ENCODE measurements at regions not wholly inside any gene's neighbourhood (a gene's known extent, or its start where the extent isn't known, plus 50 kb on each side); places are given as distances from the start of the nearest gene placed in this dataset.

- Histone ChIP-seq H3K27me3 (no peaks in the 10 kb centered on the region), H3K4me1 (no peaks in the 10 kb centered on the region), H3K9me3 (replicated peaks) (no peaks in the 10 kb centered on the region), H3K36me3 (no peaks in the 10 kb centered on the region), H3K27ac (no peak overlapping the region), H3K4me3 (no peak overlapping the region)
- DNase-seq, result no peak
These were observed 646.7 kb downstream of the TLL1 start for GRCh38 chr4:166519774-166520173.

- no peaks in the 10 kb centered on the region for H3K36me3 ChIP-seq
- H3K27me3 ChIP-seq, result no peaks in the 10 kb centered on the region
- peak; percentile 6 to 20 for DNase-seq
- no peaks in the 10 kb centered on the region for H3K4me1 ChIP-seq
- H3K27ac ChIP-seq, result no peak overlapping the region
- no peak overlapping the region for H3K4me3 ChIP-seq
- H3K9me3 ChIP-seq (replicated peaks), result no peaks in the 10 kb centered on the region
These were observed 654.5 kb downstream of the TLL1 start for GRCh38 chr4:166527500-166527899.

GRCh38 chr4:166531703-166532102 is 658.7 kb downstream of the TLL1 start:
- Histone ChIP-seq H3K4me3 (no peak overlapping the region), H3K27me3 (no peaks in the 10 kb centered on the region), H3K4me1 (no peaks in the 10 kb centered on the region), H3K27ac (no peak overlapping the region), H3K36me3 (no peaks in the 10 kb centered on the region), H3K9me3 (replicated peaks) (no peaks in the 10 kb centered on the region)
- no peak for DNase-seq

- no peaks in the 10 kb centered on the region for H3K36me3 ChIP-seq
- H3K27ac ChIP-seq, result no peak overlapping the region
- no peak overlapping the region for H3K4me3 ChIP-seq
- no peaks in the 10 kb centered on the region for H3K4me1 ChIP-seq
- no peaks in the 10 kb centered on the region for H3K27me3 ChIP-seq
- no peak for DNase-seq
- H3K9me3 ChIP-seq (replicated peaks), result no peaks in the 10 kb centered on the region
These were observed 662.8 kb downstream of the TLL1 start for GRCh38 chr4:166535865-166536264.

GRCh38 chr4:166538491-166539005 is 665.5 kb downstream of the TLL1 start:
- H3K4me3 ChIP-seq, result no peak overlapping the region
- no peak overlapping the region for H3K27ac ChIP-seq
- H3K4me1 ChIP-seq, result no peaks in the 10 kb centered on the region
- no peaks in the 10 kb centered on the region for H3K27me3 ChIP-seq
- DNase-seq, result no peak
- H3K9me3 ChIP-seq (replicated peaks), result no peaks in the 10 kb centered on the region
- H3K36me3 ChIP-seq, result no peaks in the 10 kb centered on the region

- no peak overlapping the region for H3K27ac ChIP-seq
- no peaks in the 10 kb centered on the region for H3K9me3 ChIP-seq (replicated peaks)
- no peaks in the 10 kb centered on the region for H3K27me3 ChIP-seq
- H3K36me3 ChIP-seq, result no peaks in the 10 kb centered on the region
- H3K4me1 ChIP-seq, result no peaks in the 10 kb centered on the region
- no peak overlapping the region for H3K4me3 ChIP-seq
- no peak for DNase-seq
These were observed 673.0 kb downstream of the TLL1 start for GRCh38 chr4:166546009-166546408.

- no peaks in the 10 kb centered on the region for H3K27me3 ChIP-seq
- no peak overlapping the region for H3K4me3 ChIP-seq
- H3K9me3 ChIP-seq (replicated peaks), result no peaks in the 10 kb centered on the region
- H3K27ac ChIP-seq, result no peak overlapping the region
- H3K4me1 ChIP-seq, result no peaks in the 10 kb centered on the region
- DNase-seq, result no peak
- no peaks in the 10 kb centered on the region for H3K36me3 ChIP-seq
These were observed 656.7 kb downstream of the SPOCK3 start for GRCh38 chr4:166577639-166578038.

- Histone ChIP-seq H3K4me3 (no peak overlapping the region), H3K4me1 (no peaks in the 10 kb centered on the region), H3K27me3 (no peaks in the 10 kb centered on the region), H3K27ac (no peak overlapping the region), H3K9me3 (replicated peaks) (no peaks in the 10 kb centered on the region), H3K36me3 (no peaks in the 10 kb centered on the region)
- DNase-seq, result no peak
These were observed 648.8 kb downstream of the SPOCK3 start for GRCh38 chr4:166585491-166585890.

- H3K27ac ChIP-seq, result no peak overlapping the region
- H3K36me3 ChIP-seq, result no peaks in the 10 kb centered on the region
- H3K27me3 ChIP-seq, result no peaks in the 10 kb centered on the region
- no peaks in the 10 kb centered on the region for H3K9me3 ChIP-seq (replicated peaks)
- no peaks in the 10 kb centered on the region for H3K4me1 ChIP-seq
- H3K4me3 ChIP-seq, result no peak overlapping the region
- peak; percentile 24 to 57 for DNase-seq
These were observed 639.9 kb downstream of the SPOCK3 start for GRCh38 chr4:166594326-166594946.

GRCh38 chr4:166600264-166600663 is 634.0 kb downstream of the SPOCK3 start:
- H3K4me3 ChIP-seq, result no peak overlapping the region
- H3K4me1 ChIP-seq, result peaks cover 4% of the 10 kb centered on the region; the same call in 1 of the 2 replicates
- no peaks in the 10 kb centered on the region for H3K36me3 ChIP-seq
- H3K9me3 ChIP-seq (replicated peaks), result no peaks in the 10 kb centered on the region
- no peaks in the 10 kb centered on the region for H3K27me3 ChIP-seq
- no peak overlapping the region for H3K27ac ChIP-seq
- DNase-seq, result no peak

- no peaks in the 10 kb centered on the region for H3K9me3 ChIP-seq (replicated peaks)
- H3K4me1 ChIP-seq, result peaks cover 4% of the 10 kb centered on the region; the same call in 1 of the 2 replicates
- H3K36me3 ChIP-seq, result no peaks in the 10 kb centered on the region
- H3K27me3 ChIP-seq, result no peaks in the 10 kb centered on the region
- H3K27ac ChIP-seq, result no peak overlapping the region
- DNase-seq, result no peak
- no peak overlapping the region for H3K4me3 ChIP-seq
These were observed 632.2 kb downstream of the SPOCK3 start for GRCh38 chr4:166602068-166602467.

GRCh38 chr4:166622425-166622977 is 611.8 kb downstream of the SPOCK3 start:
- Histone ChIP-seq H3K4me3 (no peak overlapping the region), H3K27me3 (no peaks in the 10 kb centered on the region), H3K36me3 (no peaks in the 10 kb centered on the region), H3K9me3 (replicated peaks) (no peaks in the 10 kb centered on the region), H3K4me1 (no peaks in the 10 kb centered on the region), H3K27ac (no peak overlapping the region)
- DNase-seq, result no peak

- no peak overlapping the region for H3K4me3 ChIP-seq
- H3K27me3 ChIP-seq, result no peaks in the 10 kb centered on the region
- no peak overlapping the region for H3K27ac ChIP-seq
- no peaks in the 10 kb centered on the region for H3K9me3 ChIP-seq (replicated peaks)
- no peaks in the 10 kb centered on the region for H3K4me1 ChIP-seq
- H3K36me3 ChIP-seq, result no peaks in the 10 kb centered on the region
- no peak for DNase-seq
These were observed 609.2 kb downstream of the SPOCK3 start for GRCh38 chr4:166625018-166625637.

GRCh38 chr4:166628454-166628853 is 605.8 kb downstream of the SPOCK3 start:
- Histone ChIP-seq H3K27ac (no peak overlapping the region), H3K27me3 (no peaks in the 10 kb centered on the region), H3K4me1 (no peaks in the 10 kb centered on the region), H3K9me3 (replicated peaks) (no peaks in the 10 kb centered on the region), H3K36me3 (no peaks in the 10 kb centered on the region), H3K4me3 (no peak overlapping the region)
- no peak for DNase-seq

- Histone ChIP-seq H3K36me3 (no peaks in the 10 kb centered on the region), H3K9me3 (replicated peaks) (no peaks in the 10 kb centered on the region), H3K4me1 (no peaks in the 10 kb centered on the region), H3K4me3 (no peak overlapping the region), H3K27me3 (no peaks in the 10 kb centered on the region), H3K27ac (no peak overlapping the region)
- no peak for DNase-seq
These were observed 598.9 kb downstream of the SPOCK3 start for GRCh38 chr4:166635367-166635766.

All from SJCRH30 (cell line).